ENCODE measurements at regions not wholly inside any gene's neighbourhood (a gene's known extent, or its start where the extent isn't known, plus 50 kb on each side); places are given as distances from the start of the nearest gene placed in this dataset.

DNA sequence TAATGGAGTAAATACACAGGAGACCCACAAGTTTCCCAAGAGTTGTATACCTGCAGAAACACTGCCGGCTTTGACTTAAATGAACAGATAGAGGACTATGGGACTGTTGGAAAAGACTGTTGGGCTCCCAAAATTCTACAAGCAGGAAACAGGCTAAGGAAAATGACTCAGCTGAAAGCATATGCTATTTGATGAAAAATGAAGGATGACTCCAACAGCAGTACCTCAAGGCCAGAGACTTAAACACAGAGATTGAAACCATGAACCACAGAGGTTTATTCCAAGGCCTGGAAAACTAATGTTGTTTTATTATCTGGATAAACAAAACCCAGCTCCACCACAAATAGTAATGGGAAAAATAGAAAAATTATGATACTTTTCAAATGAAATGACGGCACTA, 187.7 kb downstream of the TNFSF18 start:
- Histone ChIP-seq H3K23ac (ENCODE audit: insufficient read length) (no peak overlapping the region), H2BK20ac (ENCODE audit: low read length) (no peak overlapping the region), H3K4me1 (replicated peaks in 1 of 4; ENCODE audit: control insufficient read depth in 3 of 4, insufficient read depth in 4 of 4, low read length in 3 of 4) (no peaks in the 10 kb centered on the region), H4K20me1 (replicated peaks in 1 of 2; ENCODE audit: control insufficient read depth in 1 of 2, insufficient read depth in 2 of 2, low read length in 2 of 2) (no peaks in the 10 kb centered on the region), H2AFZ (ENCODE audit: low read length) (no peak overlapping the region), H2BK120ac (replicated peaks; ENCODE audit: low read depth, low read length) (no peak overlapping the region), H3K9me3 (ENCODE audit: insufficient read depth in 2 of 2, low read depth in 1 of 2, low read length in 1 of 2) (no peaks in the 10 kb centered on the region), H3K23me2 (ENCODE audit: low read depth, low read length) (no peaks in the 10 kb centered on the region), H3K27me3 (replicated peaks in 1 of 4; ENCODE audit: control insufficient read depth in 3 of 4, extremely low read depth in 1 of 4, insufficient read depth in 3 of 4, low read length in 3 of 4) (no peaks in the 10 kb centered on the region), H3K27ac (ENCODE audit: low read depth, low read length) (no peak overlapping the region), H3K36me3 (ENCODE audit: control insufficient read depth in 2 of 4, insufficient read depth in 4 of 4, low read length in 3 of 4) (no peaks in the 10 kb centered on the region), H4K8ac (ENCODE audit: extremely low read depth, insufficient read depth, low read length) (no peak overlapping the region), H2BK12ac (ENCODE audit: low read depth, low read length) (no peak overlapping the region), H3K9ac (replicated peaks in 1 of 4; ENCODE audit: extremely low read depth in 1 of 4, low read depth in 3 of 4, low read length in 3 of 4) (no peak overlapping the region), H3K4ac (replicated peaks; ENCODE audit: insufficient read length, low read depth, low read length) (no peak overlapping the region), H3K14ac (ENCODE audit: insufficient read length) (no peak overlapping the region), H2BK15ac (ENCODE audit: low read length) (no peak overlapping the region), H4K5ac (ENCODE audit: insufficient read length, low read depth, low read length) (no peak overlapping the region), H3K56ac (replicated peaks; ENCODE audit: insufficient read length, low read depth, low read length) (no peak overlapping the region), H4K91ac (replicated peaks; ENCODE audit: insufficient read length, low read length) (no peak overlapping the region), H3K4me3 (ENCODE audit: extremely low read depth in 1 of 4, insufficient read depth in 2 of 4, low read depth in 3 of 4, low read length in 4 of 4) (no peak overlapping the region), H3K79me1 (ENCODE audit: low read depth, low read length) (no peaks in the 10 kb centered on the region), H3K18ac (ENCODE audit: extremely low read depth, low read length) (no peak overlapping the region), H3K79me2 (ENCODE audit: control insufficient read depth in 1 of 2, insufficient read depth in 2 of 2, low read length in 2 of 2) (no peaks in the 10 kb centered on the region), H2AK5ac (ENCODE audit: low read depth, low read length) (no peak overlapping the region), H3K4me2 (ENCODE audit: insufficient read depth in 1 of 2, low read depth in 2 of 2, low read length in 2 of 2) (no peak overlapping the region), H2BK5ac (ENCODE audit: low read depth, low read length) (no peak overlapping the region)
- 93% methylated on average over 2 of the region's 2 CpGs; no CpG with 5 or more reads in 1 of the 2 experiments for WGBS, 2 experiments (ENCODE audit: extremely low coverage in 1 of 2, insufficient coverage in 1 of 2, insufficient read length in 1 of 2, insufficient replicate concordance in 2 of 2, low coverage in 1 of 2, low lambda C conversion rate in 2 of 2, missing lambda C conversion rate in 1 of 2)
- ChIA-PET CTCF (ENCODE audit: partially characterized antibody) (no interaction called here), POLR2A (ENCODE audit: partially characterized antibody) (no interaction called here)
- FAIRE-seq (no peak), DNase-seq (ENCODE audit: low read depth in 1 of 2, low spot score in 2 of 2) (no peak)
- TF ChIP-seq, protein P1, sequence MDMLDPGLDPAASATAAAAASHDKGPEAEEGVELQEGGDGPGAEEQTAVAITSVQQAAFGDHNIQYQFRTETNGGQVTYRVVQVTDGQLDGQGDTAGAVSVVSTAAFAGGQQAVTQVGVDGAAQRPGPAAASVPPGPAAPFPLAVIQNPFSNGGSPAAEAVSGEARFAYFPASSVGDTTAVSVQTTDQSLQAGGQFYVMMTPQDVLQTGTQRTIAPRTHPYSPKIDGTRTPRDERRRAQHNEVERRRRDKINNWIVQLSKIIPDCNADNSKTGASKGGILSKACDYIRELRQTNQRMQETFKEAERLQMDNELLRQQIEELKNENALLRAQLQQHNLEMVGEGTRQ (IDR thresholded peaks at IDR 0.05; ENCODE audit: low read length): no peak
- TF ChIP-seq RNF2 (IDR thresholded peaks at IDR 0.05; ENCODE audit: borderline replicate concordance, low read depth, low read length, missing control alignments, poor library complexity, severe bottlenecking) (no peak), BRCA1 (IDR thresholded peaks at IDR 0.05; ENCODE audit: low read depth, low read length) (no peak), EP300 (IDR thresholded peaks at IDR 0.05; ENCODE audit: borderline replicate concordance in 1 of 2, low read depth in 2 of 2, low read length in 2 of 2) (no peak), ATF3 (IDR thresholded peaks at IDR 0.05; ENCODE audit: insufficient read depth, low read depth, low read length) (no peak), CTBP2 (IDR thresholded peaks at IDR 0.05; ENCODE audit: borderline replicate concordance, insufficient read depth, insufficient read length, low read length) (no peak), RBBP5 (IDR thresholded peaks at IDR 0.05; ENCODE audit: borderline replicate concordance, low read depth, low read length) (no peak), GABPA (IDR thresholded peaks at IDR 0.05; ENCODE audit: borderline replicate concordance, insufficient read depth, low read length) (no peak), RFX5 (IDR thresholded peaks at IDR 0.05; ENCODE audit: borderline replicate concordance, low read depth, low read length) (no peak), POLR2AphosphoS5 (IDR thresholded peaks at IDR 0.05; ENCODE audit: low read depth, low read length) (no peak), JUND (IDR thresholded peaks at IDR 0.05; ENCODE audit: low read length) (no peak), CHD1 (IDR thresholded peaks at IDR 0.05; ENCODE audit: low read depth, low read length) (no peak)

Data from H1 (cell line).